ENCODE measurements at regions not wholly inside any gene's neighbourhood (a gene's known extent, or its start where the extent isn't known, plus 50 kb on each side); places are given as distances from the start of the nearest gene placed in this dataset.

DNA sequence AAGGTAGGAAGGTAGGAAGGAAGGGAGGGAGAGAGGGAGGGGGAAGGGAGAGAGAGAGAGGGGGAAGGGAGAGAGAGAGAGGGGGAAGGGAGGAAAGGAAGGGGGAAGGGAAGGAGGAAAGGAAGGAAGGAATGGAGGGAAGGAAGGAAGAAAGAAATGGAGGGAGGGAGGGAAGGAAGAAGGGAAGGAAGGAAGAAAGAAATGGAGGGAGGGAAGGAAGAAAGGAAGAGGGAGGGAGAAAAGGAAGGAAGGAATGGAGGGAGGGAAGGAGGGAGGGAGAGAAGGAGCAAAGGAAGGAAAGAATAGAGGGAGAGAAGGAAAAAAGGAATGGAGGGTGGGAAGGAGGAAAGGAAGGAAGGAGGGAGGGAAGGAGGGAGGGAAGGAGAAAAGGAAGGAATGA, 176.4 kb upstream of the PTER start:
- Histone ChIP-seq H2BK20ac (ENCODE audit: low read depth, low read length) (no peak overlapping the region), H3K36me3 (ENCODE audit: control insufficient read depth, insufficient read depth, low read length) (no peaks in the 10 kb centered on the region), H3K4me1 (ENCODE audit: control insufficient read depth, insufficient read depth, low read length) (no peaks in the 10 kb centered on the region), H3K14ac (replicated peaks; ENCODE audit: low read depth, low read length) (no peak overlapping the region), H2BK5ac (ENCODE audit: low read depth, low read length, poor library complexity, severe bottlenecking) (peak overlapping the region; percentile 50), H4K91ac (ENCODE audit: insufficient read depth, low read depth, low read length) (no peak overlapping the region), H3K27ac (ENCODE audit: insufficient read depth, low read length) (no peak overlapping the region), H3K9me1 (ENCODE audit: insufficient read depth, low read length) (no peaks in the 10 kb centered on the region), H2AK5ac (ENCODE audit: low read depth, low read length) (no peak overlapping the region), H4K20me1 (ENCODE audit: insufficient read depth, low read length) (no peaks in the 10 kb centered on the region), H2BK120ac (ENCODE audit: low read depth, low read length) (no peak overlapping the region), H3K9ac (ENCODE audit: low read depth, low read length) (no peak overlapping the region), H2AFZ (replicated peaks; ENCODE audit: low read length, poor library complexity) (no peak overlapping the region), H3K56ac (ENCODE audit: extremely low read depth, insufficient read depth, low read length) (no peak overlapping the region), H2AK9ac (replicated peaks; ENCODE audit: low read depth, low read length, poor library complexity) (no peak overlapping the region), H3K79me1 (ENCODE audit: low read depth in 1 of 2, low read length in 2 of 2) (no peaks in the 10 kb centered on the region), H3K4me2 (ENCODE audit: low read depth, low read length) (no peak overlapping the region), H3K4me3 (ENCODE audit: insufficient read depth, low read depth, low read length) (no peak overlapping the region), H2BK15ac (ENCODE audit: low read depth, low read length) (no peak overlapping the region), H3K27me3 (ENCODE audit: control insufficient read depth, insufficient read depth, low read length) (no peaks in the 10 kb centered on the region), H4K5ac (ENCODE audit: low read depth, low read length) (no peak overlapping the region), H4K8ac (ENCODE audit: low read depth in 2 of 2, low read length in 2 of 2) (no peak overlapping the region), H3K9me3 (ENCODE audit: control insufficient read depth, insufficient read depth, low read length) (peaks cover 10% of the 10 kb centered on the region; the same call in 1 of the 2 replicates), H3K18ac (ENCODE audit: low read depth, low read length) (no peak overlapping the region), H3K4ac (ENCODE audit: low read depth, low read length) (no peak overlapping the region), H3K23ac (ENCODE audit: low read depth, low read length) (no peak overlapping the region)
- CTCF ChIA-PET = no interaction called here
- TF ChIP-seq, protein P1, sequence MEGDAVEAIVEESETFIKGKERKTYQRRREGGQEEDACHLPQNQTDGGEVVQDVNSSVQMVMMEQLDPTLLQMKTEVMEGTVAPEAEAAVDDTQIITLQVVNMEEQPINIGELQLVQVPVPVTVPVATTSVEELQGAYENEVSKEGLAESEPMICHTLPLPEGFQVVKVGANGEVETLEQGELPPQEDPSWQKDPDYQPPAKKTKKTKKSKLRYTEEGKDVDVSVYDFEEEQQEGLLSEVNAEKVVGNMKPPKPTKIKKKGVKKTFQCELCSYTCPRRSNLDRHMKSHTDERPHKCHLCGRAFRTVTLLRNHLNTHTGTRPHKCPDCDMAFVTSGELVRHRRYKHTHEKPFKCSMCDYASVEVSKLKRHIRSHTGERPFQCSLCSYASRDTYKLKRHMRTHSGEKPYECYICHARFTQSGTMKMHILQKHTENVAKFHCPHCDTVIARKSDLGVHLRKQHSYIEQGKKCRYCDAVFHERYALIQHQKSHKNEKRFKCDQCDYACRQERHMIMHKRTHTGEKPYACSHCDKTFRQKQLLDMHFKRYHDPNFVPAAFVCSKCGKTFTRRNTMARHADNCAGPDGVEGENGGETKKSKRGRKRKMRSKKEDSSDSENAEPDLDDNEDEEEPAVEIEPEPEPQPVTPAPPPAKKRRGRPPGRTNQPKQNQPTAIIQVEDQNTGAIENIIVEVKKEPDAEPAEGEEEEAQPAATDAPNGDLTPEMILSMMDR (conservative IDR thresholded peaks at IDR 0.05; ENCODE audit: low read depth, low read length) = no peak
- TF ChIP-seq MXI1 (IDR thresholded peaks at IDR 0.05; ENCODE audit: borderline replicate concordance, low read depth, low read length) = no peak
- no peak for TF ChIP-seq CHD1 (IDR thresholded peaks at IDR 0.05; ENCODE audit: low read depth, low read length)
- TF ChIP-seq NFE2L2 (IDR thresholded peaks at IDR 0.05; ENCODE audit: low read depth, low read length) = no peak
- no peak for TF ChIP-seq CEBPB (IDR thresholded peaks at IDR 0.05; ENCODE audit: low read depth, low read length)
- TF ChIP-seq SMC3 (IDR thresholded peaks at IDR 0.05; ENCODE audit: low read depth, low read length) = no peak
- TF ChIP-seq RAD21 (IDR thresholded peaks at IDR 0.05; ENCODE audit: low read length) = no peak
- TF ChIP-seq MAZ (IDR thresholded peaks at IDR 0.05; ENCODE audit: borderline replicate concordance, low read depth, low read length) = no peak
- TF ChIP-seq RFX5 (IDR thresholded peaks at IDR 0.05; ENCODE audit: low read depth, low read length) = no peak
- no peak for TF ChIP-seq BHLHE40 (IDR thresholded peaks at IDR 0.05; ENCODE audit: low read depth, low read length)
- TF ChIP-seq FOS (IDR thresholded peaks at IDR 0.05; ENCODE audit: low read depth, low read length) = no peak
- TF ChIP-seq RCOR1 (IDR thresholded peaks at IDR 0.05; ENCODE audit: insufficient replicate concordance, low read length) = no peak
- TF ChIP-seq, protein P2, sequence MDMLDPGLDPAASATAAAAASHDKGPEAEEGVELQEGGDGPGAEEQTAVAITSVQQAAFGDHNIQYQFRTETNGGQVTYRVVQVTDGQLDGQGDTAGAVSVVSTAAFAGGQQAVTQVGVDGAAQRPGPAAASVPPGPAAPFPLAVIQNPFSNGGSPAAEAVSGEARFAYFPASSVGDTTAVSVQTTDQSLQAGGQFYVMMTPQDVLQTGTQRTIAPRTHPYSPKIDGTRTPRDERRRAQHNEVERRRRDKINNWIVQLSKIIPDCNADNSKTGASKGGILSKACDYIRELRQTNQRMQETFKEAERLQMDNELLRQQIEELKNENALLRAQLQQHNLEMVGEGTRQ (IDR thresholded peaks at IDR 0.05; ENCODE audit: low read depth, low read length) = no peak
- no peak for TF ChIP-seq ELK1 (IDR thresholded peaks at IDR 0.05; ENCODE audit: borderline replicate concordance, low read depth, low read length)
- no peak for TF ChIP-seq POLR2A (IDR thresholded peaks at IDR 0.05; ENCODE audit: low read depth, low read length)
- TF ChIP-seq MAFK (IDR thresholded peaks at IDR 0.05; ENCODE audit: low read depth, low read length) = no peak
- in situ Hi-C loops (cut with MboI; ENCODE audit: low sequenced_read_pairs) = no loop called here
- ATAC-seq (ENCODE audit: low read depth) (no peak), DNase-seq (no peak)
- dilution Hi-C loops (cut with HindIII; ENCODE audit: low sequenced_read_pairs, unreplicated experiment) = no loop called here
- BruUV-seq (replicated peaks) = no TSS peak
- intact Hi-C loops (cut with micrococcal nuclease) = no loop called here
- POLR2A ChIA-PET (ENCODE audit: unreplicated experiment) = no interaction called here

All from IMR-90 (cell line).